Right lobe of liver (tissue), 4 donors: ENCODE measurements at regions not wholly inside any gene's neighbourhood (a gene's known extent, or its start where the extent isn't known, plus 50 kb on each side); places are given as distances from the start of the nearest gene placed in this dataset.

Source experiments
- POLR2A ChIP-seq: fragments of 450-650 bp; IDR thresholded peaks from one replicate; pipeline ENCODE4 v1.6.1; 2017; ENCODE audit warnings: antibody characterized with exemption, mild to moderate bottlenecking
- TF ChIP-seq, protein P1 (sequence below), 4 donors: fragments of 200-600 bp in 3 of 4; fragments of 450-650 bp in 1 of 4; IDR thresholded peaks; one replicate each; pipeline versions ENCODE4 v1.5.1 to v1.8.0; 2016 to 2022; ENCODE audit warnings: antibody characterized with exemption in 4 of 4, mild to moderate bottlenecking in 2 of 4
- donor health status: DM: no; HTN: no; CAD: no.
- donor health status: DM: no; HTN: no; CAD: no.
- donor health status: DM: no; HTN: yes; CAD: no.

DNA sequence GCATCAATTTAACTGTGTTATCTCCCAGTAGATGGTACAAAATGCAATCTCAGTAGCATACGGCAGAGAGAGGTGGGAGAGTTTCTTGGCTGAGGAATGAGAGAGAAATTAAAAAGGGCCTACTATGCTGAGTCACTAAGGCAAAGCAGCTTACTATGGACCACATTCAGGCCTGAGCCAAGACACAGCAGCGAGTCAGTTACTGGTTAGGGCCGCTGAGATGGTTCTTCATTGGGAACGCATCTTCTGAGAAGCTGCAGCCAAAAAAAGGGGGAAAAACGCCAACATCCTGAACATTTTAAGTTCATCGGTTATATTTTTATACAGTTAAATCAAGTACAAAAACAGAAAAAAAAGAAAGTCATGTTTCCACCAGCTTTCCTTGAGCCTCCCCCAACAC, 61.1 kb upstream of the BDNF start:
- TF ChIP-seq, protein P1, sequence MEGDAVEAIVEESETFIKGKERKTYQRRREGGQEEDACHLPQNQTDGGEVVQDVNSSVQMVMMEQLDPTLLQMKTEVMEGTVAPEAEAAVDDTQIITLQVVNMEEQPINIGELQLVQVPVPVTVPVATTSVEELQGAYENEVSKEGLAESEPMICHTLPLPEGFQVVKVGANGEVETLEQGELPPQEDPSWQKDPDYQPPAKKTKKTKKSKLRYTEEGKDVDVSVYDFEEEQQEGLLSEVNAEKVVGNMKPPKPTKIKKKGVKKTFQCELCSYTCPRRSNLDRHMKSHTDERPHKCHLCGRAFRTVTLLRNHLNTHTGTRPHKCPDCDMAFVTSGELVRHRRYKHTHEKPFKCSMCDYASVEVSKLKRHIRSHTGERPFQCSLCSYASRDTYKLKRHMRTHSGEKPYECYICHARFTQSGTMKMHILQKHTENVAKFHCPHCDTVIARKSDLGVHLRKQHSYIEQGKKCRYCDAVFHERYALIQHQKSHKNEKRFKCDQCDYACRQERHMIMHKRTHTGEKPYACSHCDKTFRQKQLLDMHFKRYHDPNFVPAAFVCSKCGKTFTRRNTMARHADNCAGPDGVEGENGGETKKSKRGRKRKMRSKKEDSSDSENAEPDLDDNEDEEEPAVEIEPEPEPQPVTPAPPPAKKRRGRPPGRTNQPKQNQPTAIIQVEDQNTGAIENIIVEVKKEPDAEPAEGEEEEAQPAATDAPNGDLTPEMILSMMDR (IDR thresholded peaks at IDR 0.05), result no peak
- no peak for TF ChIP-seq POLR2A
